ENCODE measurements at regions not wholly inside any gene's neighbourhood (a gene's known extent, or its start where the extent isn't known, plus 50 kb on each side); places are given as distances from the start of the nearest gene placed in this dataset.

- H3K9me3 ChIP-seq: no peaks in the 10 kb centered on the region
- no peaks in the 10 kb centered on the region for H3K4me1 ChIP-seq
- H3K9ac ChIP-seq (ENCODE audit: low read depth in 2 of 2, low read length in 2 of 2): no peak overlapping the region
- TF ChIP-seq CTCF (IDR thresholded peaks at IDR 0.05): no peak
- H3K27me3 ChIP-seq: no peaks in the 10 kb centered on the region
- no peak for DNase-seq
- intact Hi-C loops (cut with DNase I): no loop called here
- no peak overlapping the region for H3K27ac ChIP-seq
- no peak overlapping the region for H3K4me3 ChIP-seq
- no peaks in the 10 kb centered on the region for H3K36me3 ChIP-seq
Observed at GRCh38 chr10:3485057-3485686, 299.8 kb downstream of the KLF6 start.

GRCh38 chr10:3484306-3485056 lies 300.5 kb downstream of the KLF6 start:
- Histone ChIP-seq H3K36me3 (no peaks in the 10 kb centered on the region), H3K9ac (ENCODE audit: low read depth in 2 of 2, low read length in 2 of 2) (no peak overlapping the region), H3K4me1 (no peaks in the 10 kb centered on the region), H3K27ac (no peak overlapping the region), H3K4me3 (no peak overlapping the region), H3K9me3 (no peaks in the 10 kb centered on the region), H3K27me3 (no peaks in the 10 kb centered on the region)
- no peak for TF ChIP-seq CTCF (IDR thresholded peaks at IDR 0.05)
- DNase-seq: no peak
- intact Hi-C loops (cut with DNase I): no loop called here

GRCh38 chr10:3482200-3482993 lies 302.6 kb downstream of the KLF6 start:
- no peaks in the 10 kb centered on the region for H3K4me1 ChIP-seq
- peak overlapping the region in 1 of 2 donors; percentile 7 for H3K9ac ChIP-seq (ENCODE audit: low read depth in 2 of 2, low read length in 2 of 2)
- intact Hi-C loops (cut with DNase I): no loop called here
- no peaks in the 10 kb centered on the region for H3K27me3 ChIP-seq
- peak overlapping the region; percentile 53 for H3K27ac ChIP-seq
- H3K9me3 ChIP-seq: no peaks in the 10 kb centered on the region
- DNase-seq: peak; percentile 76
- no peaks in the 10 kb centered on the region for H3K36me3 ChIP-seq
- no peak for TF ChIP-seq CTCF (IDR thresholded peaks at IDR 0.05)
- no peak overlapping the region for H3K4me3 ChIP-seq

- no peaks in the 10 kb centered on the region for H3K27me3 ChIP-seq
- no peak overlapping the region for H3K9ac ChIP-seq (ENCODE audit: low read depth in 2 of 2, low read length in 2 of 2)
- no peaks in the 10 kb centered on the region for H3K9me3 ChIP-seq
- no peak for DNase-seq
- TF ChIP-seq CTCF (IDR thresholded peaks at IDR 0.05): no peak
- no peak overlapping the region for H3K4me3 ChIP-seq
- intact Hi-C loops (cut with DNase I): no loop called here
- H3K27ac ChIP-seq: no peak overlapping the region
- no peaks in the 10 kb centered on the region for H3K36me3 ChIP-seq
- no peaks in the 10 kb centered on the region for H3K4me1 ChIP-seq
Observed at GRCh38 chr10:3481496-3481895, 303.5 kb downstream of the KLF6 start.

GRCh38 chr10:3480990-3481315 lies 304.1 kb downstream of the KLF6 start:
- H3K27ac ChIP-seq: no peak overlapping the region
- no peak for TF ChIP-seq CTCF (IDR thresholded peaks at IDR 0.05)
- no peaks in the 10 kb centered on the region for H3K4me1 ChIP-seq
- intact Hi-C loops (cut with DNase I): no loop called here
- H3K9me3 ChIP-seq: no peaks in the 10 kb centered on the region
- H3K4me3 ChIP-seq: no peak overlapping the region
- no peak overlapping the region for H3K9ac ChIP-seq (ENCODE audit: low read depth in 2 of 2, low read length in 2 of 2)
- DNase-seq: no peak
- no peaks in the 10 kb centered on the region for H3K36me3 ChIP-seq
- H3K27me3 ChIP-seq: no peaks in the 10 kb centered on the region
